NCI-H510A (cell line): ENCODE measurements at regions not wholly inside any gene's neighbourhood (a gene's known extent, or its start where the extent isn't known, plus 50 kb on each side); places are given as distances from the start of the nearest gene placed in this dataset.

ENCODE experiments used
- DNase-seq: peaks from one replicate; lab custom pipeline; 2025; lab: John Stamatoyannopoulos, UW

- no peak for DNase-seq
Observed at GRCh38 chr6:114543696-114544095, 200.9 kb upstream of the HS3ST5 start.

GRCh38 chr6:114541794-114542193, 199.0 kb upstream of the HS3ST5 start:
- no peak for DNase-seq

- DNase-seq, result no peak
Observed at GRCh38 chr6:114537977-114538376, 195.2 kb upstream of the HS3ST5 start.

GRCh38 chr6:114534813-114535212, 192.0 kb upstream of the HS3ST5 start:
- no peak for DNase-seq

- no peak for DNase-seq
Observed at GRCh38 chr6:114524081-114524480, 181.3 kb upstream of the HS3ST5 start.

- DNase-seq, result no peak
Observed at GRCh38 chr6:114523508-114523907, 180.7 kb upstream of the HS3ST5 start.

- no peak for DNase-seq
Observed at GRCh38 chr6:114521926-114522325, 179.1 kb upstream of the HS3ST5 start.

- DNase-seq, result no peak
Observed at GRCh38 chr6:114520976-114521375, 178.2 kb upstream of the HS3ST5 start.

GRCh38 chr6:114514170-114514569, 171.3 kb upstream of the HS3ST5 start:
- DNase-seq, result no peak

- DNase-seq, result no peak
Observed at GRCh38 chr6:114471450-114471849, 128.6 kb upstream of the HS3ST5 start.

- no peak for DNase-seq
Observed at GRCh38 chr6:114467931-114468330, 125.1 kb upstream of the HS3ST5 start.

- DNase-seq, result no peak
Observed at GRCh38 chr6:114465511-114465910, 122.7 kb upstream of the HS3ST5 start.

GRCh38 chr6:114453737-114454276, 111.0 kb upstream of the HS3ST5 start:
- no peak for DNase-seq

GRCh38 chr6:114452785-114453401, 110.1 kb upstream of the HS3ST5 start:
- DNase-seq, result peak; percentile 10

- DNase-seq, result no peak
Observed at GRCh38 chr6:114450631-114451030, 107.8 kb upstream of the HS3ST5 start.

GRCh38 chr6:114449659-114450058, 106.8 kb upstream of the HS3ST5 start:
- no peak for DNase-seq

- DNase-seq, result no peak
Observed at GRCh38 chr6:114446342-114446741, 103.5 kb upstream of the HS3ST5 start.

GRCh38 chr6:114445846-114446245, 103.0 kb upstream of the HS3ST5 start:
- DNase-seq, result no peak

GRCh38 chr6:114439411-114439810, 96.6 kb upstream of the HS3ST5 start:
- DNase-seq, result no peak

GRCh38 chr6:114437235-114437634, 94.4 kb upstream of the HS3ST5 start:
- DNase-seq, result no peak

- no peak for DNase-seq
Observed at GRCh38 chr6:114436691-114437090, 93.9 kb upstream of the HS3ST5 start.

- no peak for DNase-seq
Observed at GRCh38 chr6:114435985-114436384, 93.2 kb upstream of the HS3ST5 start.

GRCh38 chr6:114432400-114432799, 89.6 kb upstream of the HS3ST5 start:
- no peak for DNase-seq

- DNase-seq, result no peak
Observed at GRCh38 chr6:114431641-114432040, 88.8 kb upstream of the HS3ST5 start.
